Memory B cell (primary cell): ENCODE measurements at regions not wholly inside any gene's neighbourhood (a gene's known extent, or its start where the extent isn't known, plus 50 kb on each side); places are given as distances from the start of the nearest gene placed in this dataset.

Experiments
- ATAC-seq: fragments of 150-1000 bp; cut with Tn5 transposase; 2 replicates; pipeline ENCODE4 v1.10.0; 2021; ENCODE audit warnings: low read depth, mild to moderate bottlenecking, moderate library complexity
- DNase-seq, 2 donors: peaks; one replicate each; pipeline ENCODE4 v3.0.0; 2022; ENCODE audit warnings: low spot score in 2 of 2
- H3K27ac Mint-ChIP-seq: one replicate; pipeline ENCODE4 v1.8.0; 2022; ENCODE audit warnings: mild to moderate bottlenecking, moderate library complexity, mixed read lengths
- H3K27me3 Mint-ChIP-seq: one replicate; pipeline ENCODE4 v1.8.0; 2022; ENCODE audit warnings: mixed read lengths
- H3K36me3 Mint-ChIP-seq: one replicate; pipeline ENCODE4 v1.8.0; 2022; ENCODE audit warnings: mild to moderate bottlenecking, mixed read lengths
- H3K4me1 Mint-ChIP-seq: one replicate; pipeline ENCODE4 v1.8.0; 2022; ENCODE audit warnings: mixed read lengths
- H3K4me3 Mint-ChIP-seq: one replicate; pipeline ENCODE4 v1.8.0; 2022; ENCODE audit warnings: mild to moderate bottlenecking, moderate library complexity, mixed read lengths
- H3K9me3 Mint-ChIP-seq: one replicate; pipeline ENCODE4 v1.8.0; 2022; ENCODE audit warnings: mixed read lengths

DNA sequence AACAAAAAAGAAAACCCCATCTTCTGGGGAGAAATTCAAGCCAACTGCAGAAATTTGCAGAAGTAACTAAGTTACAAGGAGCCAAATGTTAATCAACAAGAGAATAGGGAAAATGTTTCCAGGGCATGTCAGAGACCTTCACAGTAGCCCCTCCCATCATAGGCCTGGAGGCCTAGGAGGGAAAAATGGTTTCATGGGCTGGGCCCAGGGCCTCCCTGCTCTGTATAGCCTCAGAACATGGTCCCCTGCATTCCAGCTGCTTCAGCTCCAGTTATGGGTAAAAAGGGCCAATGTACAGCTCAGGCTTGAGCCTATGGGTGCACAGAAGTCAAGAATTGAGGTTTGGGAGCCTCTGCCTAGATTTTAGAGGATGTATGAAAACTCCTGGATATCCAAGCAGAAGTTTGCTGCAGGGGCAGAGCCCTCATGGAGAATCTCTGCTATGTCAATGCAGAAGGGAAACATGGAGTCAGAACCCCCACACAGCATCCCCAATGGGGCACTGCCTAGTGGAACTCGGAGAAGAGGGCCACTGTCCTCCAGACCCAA lies 260.9 kb downstream of the DUSP6 start:
- H3K9me3 Mint-ChIP-seq = peaks cover 4% of the 10 kb centered on the region
- DNase-seq = no peak
- ATAC-seq = no peak
- H3K4me1 Mint-ChIP-seq = peaks cover 3% of the 10 kb centered on the region
- H3K36me3 Mint-ChIP-seq = peaks cover 9% of the 10 kb centered on the region
- H3K4me3 Mint-ChIP-seq = no peak overlapping the region
- H3K27ac Mint-ChIP-seq = no peak overlapping the region
- peaks cover 8% of the 10 kb centered on the region for H3K27me3 Mint-ChIP-seq

DNA sequence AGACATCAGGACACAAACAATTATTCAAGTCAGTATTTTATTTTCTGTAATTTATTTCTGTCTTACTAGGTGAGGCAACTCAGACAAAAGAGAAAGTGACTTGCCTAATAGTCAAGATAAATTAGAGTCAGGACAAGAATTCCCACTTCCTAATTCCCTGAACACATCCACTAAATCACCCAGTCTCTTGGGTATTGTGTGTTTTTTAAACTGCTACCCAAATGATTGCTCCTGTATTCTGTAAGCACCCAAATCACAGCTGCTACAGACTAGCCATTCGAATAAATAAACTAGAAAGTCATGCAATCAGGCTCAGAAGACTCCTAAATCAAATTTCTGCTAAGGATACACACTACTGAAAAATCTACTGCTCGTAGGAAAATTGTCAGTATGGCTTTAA lies 263.0 kb downstream of the DUSP6 start:
- Mint-ChIP-seq H3K4me3 (no peak overlapping the region), H3K9me3 (peaks cover 4% of the 10 kb centered on the region), H3K27me3 (peaks cover 15% of the 10 kb centered on the region), H3K4me1 (peaks cover 3% of the 10 kb centered on the region), H3K27ac (no peak overlapping the region), H3K36me3 (peaks cover 9% of the 10 kb centered on the region)
- no peak for ATAC-seq
- DNase-seq = no peak

DNA sequence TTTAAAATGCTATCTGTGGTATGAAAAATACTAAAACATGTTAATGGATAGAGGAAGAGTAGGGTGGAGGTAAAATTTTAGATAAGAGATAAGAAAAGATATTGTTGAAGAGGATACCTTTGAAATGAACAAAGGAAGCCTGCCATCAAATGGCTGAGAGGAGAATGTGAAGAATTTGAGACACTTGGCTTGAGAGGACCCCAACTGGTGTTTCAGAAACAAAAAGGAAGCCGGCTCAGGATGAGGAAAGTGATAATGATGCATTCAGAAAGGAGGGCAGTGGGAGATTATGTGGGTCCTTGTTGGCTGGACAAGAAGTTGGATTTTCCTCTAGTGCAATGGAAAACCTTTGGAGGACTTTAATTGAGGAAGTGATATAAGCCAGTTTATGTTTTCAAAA lies 264.4 kb downstream of the DUSP6 start:
- DNase-seq = no peak
- Mint-ChIP-seq H3K36me3 (peaks cover 9% of the 10 kb centered on the region), H3K4me3 (no peak overlapping the region), H3K4me1 (peaks cover 3% of the 10 kb centered on the region), H3K27me3 (peaks cover 19% of the 10 kb centered on the region), H3K27ac (no peak overlapping the region), H3K9me3 (peaks cover 4% of the 10 kb centered on the region)
- no peak for ATAC-seq

DNA sequence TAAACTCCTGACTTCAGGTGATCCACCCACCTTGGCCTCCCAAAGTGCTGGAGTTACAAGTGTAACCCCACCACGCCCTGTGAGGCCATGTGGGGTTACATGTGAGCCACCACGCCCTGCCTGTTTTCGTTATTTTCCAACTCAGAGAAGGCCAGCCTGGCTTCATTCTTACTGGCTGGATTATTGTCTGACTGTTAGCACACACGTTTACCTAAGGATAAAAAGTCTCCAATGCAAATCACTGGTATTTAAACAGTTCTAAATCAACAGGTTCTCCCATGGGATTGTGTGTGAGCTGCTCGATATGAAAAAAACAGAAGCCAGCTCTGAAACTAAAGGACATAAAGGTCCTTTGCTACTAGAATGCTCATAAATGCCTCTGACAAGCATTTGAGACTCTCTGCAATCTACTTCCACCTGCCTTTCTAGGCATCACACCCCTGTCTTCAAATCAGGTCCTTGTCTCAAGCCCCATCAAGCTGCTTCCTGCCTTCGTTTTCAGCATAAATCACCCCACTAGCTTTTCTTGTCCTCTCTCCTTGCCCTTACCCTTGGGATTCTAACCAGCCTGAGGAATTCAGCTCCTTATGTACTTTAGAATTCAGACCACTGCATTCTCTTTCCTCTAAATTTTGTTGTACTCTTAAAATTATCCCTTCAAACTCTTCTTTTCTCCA lies 265.0 kb downstream of the DUSP6 start:
- Mint-ChIP-seq H3K4me3 (no peak overlapping the region), H3K9me3 (peaks cover 4% of the 10 kb centered on the region), H3K36me3 (peaks cover 9% of the 10 kb centered on the region), H3K27ac (no peak overlapping the region), H3K27me3 (peaks cover 18% of the 10 kb centered on the region), H3K4me1 (peaks cover 4% of the 10 kb centered on the region)
- ATAC-seq (no peak), DNase-seq (no peak)

DNA sequence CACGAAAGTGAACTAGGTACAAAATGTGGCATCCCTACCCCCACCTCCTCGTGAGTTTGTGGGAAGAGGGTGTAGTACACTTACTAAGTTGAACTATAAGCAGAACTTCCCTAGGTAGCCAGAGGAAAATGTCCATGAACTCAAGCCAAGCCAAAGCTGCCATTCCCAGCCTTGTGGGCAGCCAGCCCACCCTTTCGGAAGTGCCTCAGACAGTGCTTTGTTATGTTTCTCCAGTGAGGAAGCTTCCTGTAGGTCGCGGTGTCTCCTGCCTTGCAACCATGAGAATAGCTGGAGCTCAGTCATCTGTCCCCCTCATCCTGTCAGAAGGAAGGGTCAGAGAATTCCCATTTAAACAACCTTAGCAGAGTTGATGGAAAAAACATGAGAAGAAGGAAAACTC lies 266.9 kb downstream of the DUSP6 start:
- Mint-ChIP-seq H3K9me3 (peaks cover under 1% of the 10 kb centered on the region), H3K27ac (no peak overlapping the region), H3K4me3 (no peak overlapping the region), H3K36me3 (peaks cover 2% of the 10 kb centered on the region), H3K4me1 (peaks cover 6% of the 10 kb centered on the region), H3K27me3 (peaks cover 18% of the 10 kb centered on the region)
- no peak for ATAC-seq
- no peak for DNase-seq

DNA sequence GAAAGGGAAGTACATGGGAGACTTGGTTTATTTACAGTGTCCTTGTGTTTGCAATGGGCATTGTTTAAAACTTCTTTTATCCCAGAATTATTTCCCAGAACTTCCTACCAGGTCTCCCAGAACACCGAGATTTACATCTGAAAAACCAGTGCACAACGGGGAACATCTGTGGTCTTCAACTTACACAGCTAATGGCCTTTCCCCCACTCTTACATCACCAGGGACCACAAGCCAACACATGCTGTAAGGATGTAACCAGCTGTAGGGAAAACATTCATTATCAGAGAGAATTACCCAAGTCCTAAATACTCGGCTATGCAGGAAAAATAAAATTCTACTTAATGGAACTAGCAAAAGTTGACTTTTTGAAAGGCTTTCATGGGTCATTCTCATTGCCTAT lies 267.6 kb downstream of the DUSP6 start:
- Mint-ChIP-seq H3K27ac (no peak overlapping the region), H3K27me3 (peaks cover 18% of the 10 kb centered on the region), H3K36me3 (no peaks in the 10 kb centered on the region), H3K4me3 (no peak overlapping the region), H3K9me3 (no peaks in the 10 kb centered on the region), H3K4me1 (peaks cover 6% of the 10 kb centered on the region)
- DNase-seq = no peak
- no peak for ATAC-seq

DNA sequence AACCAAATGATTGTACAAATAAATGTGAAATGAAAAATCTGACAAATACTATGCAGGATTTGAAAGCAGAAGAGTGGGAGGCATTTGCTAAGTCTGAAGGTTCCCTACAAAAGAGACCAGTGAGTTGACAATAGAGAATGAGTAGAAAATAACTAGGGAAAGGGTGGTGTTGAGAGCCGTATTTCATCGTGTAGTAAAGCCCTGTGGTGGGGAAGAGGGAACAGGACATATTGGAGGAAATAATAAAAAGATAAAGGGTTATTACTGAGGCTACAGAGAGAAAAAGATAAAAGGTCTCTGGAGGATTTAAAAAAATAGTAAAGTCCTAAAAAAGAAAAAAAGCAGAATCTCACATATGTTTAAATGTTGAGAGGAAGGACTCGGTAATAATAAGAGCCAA lies 268.8 kb downstream of the DUSP6 start:
- Mint-ChIP-seq H3K36me3 (no peaks in the 10 kb centered on the region), H3K4me3 (no peak overlapping the region), H3K4me1 (peaks cover 6% of the 10 kb centered on the region), H3K27me3 (peaks cover 18% of the 10 kb centered on the region), H3K9me3 (no peaks in the 10 kb centered on the region), H3K27ac (no peak overlapping the region)
- DNase-seq (no peak), ATAC-seq (no peak)

DNA sequence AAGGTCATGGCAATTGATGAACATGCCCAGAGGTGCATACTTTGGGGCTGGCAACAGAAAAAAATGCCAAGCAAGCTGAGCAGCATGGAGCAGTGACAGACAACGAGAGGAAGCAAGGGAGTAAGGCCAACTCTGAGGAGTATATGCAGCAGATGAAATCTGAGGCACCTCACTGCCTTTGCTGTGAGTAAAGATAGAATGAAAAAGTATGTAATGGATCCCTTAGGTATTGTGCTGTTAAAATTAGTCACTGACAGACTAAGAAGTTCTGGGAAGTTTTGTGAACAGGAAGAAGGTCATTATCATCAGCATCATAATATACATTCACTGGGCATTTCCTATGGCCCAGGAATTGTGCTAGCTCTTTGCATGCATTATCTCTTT lies 269.9 kb downstream of the DUSP6 start:
- Mint-ChIP-seq H3K4me1 (peaks cover 3% of the 10 kb centered on the region), H3K36me3 (no peaks in the 10 kb centered on the region), H3K4me3 (no peak overlapping the region), H3K27me3 (peaks cover 14% of the 10 kb centered on the region), H3K9me3 (peaks cover 2% of the 10 kb centered on the region), H3K27ac (no peak overlapping the region)
- DNase-seq (no peak), ATAC-seq (no peak)

DNA sequence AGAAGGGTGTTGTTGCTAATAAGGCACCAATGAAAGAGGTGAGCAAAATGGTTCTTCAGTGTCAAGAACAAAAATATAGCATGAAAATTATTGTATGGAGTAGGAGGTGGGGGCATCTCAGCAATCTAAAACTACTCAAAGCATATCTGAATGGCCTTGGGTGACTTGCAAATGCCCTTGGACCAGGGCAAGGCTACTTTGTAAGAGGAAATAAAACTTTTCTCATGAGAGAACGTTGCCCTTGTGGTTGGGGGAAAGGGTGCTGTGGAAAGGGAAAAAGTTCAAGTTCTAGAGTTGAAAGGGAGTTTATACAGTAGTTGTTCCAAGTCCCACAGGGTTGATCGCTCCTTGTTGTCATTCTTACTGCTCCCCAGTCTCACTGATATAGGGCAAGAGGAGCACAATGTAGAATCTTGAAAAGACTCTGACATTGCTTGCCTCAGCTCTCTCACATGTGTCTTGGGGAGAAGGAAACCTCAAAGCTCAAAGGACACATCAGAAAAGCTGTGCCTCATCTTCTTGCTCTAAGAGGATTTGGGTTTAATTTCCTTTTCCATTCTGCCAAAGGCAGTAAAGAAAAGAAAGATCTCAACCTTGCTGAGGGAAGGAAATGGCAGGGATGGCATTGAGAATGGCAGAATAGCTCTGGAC lies 270.5 kb downstream of the DUSP6 start:
- no peak overlapping the region for H3K4me3 Mint-ChIP-seq
- H3K27me3 Mint-ChIP-seq = peaks cover 14% of the 10 kb centered on the region
- no peak overlapping the region for H3K27ac Mint-ChIP-seq
- ATAC-seq (no peak), DNase-seq (no peak)
- H3K9me3 Mint-ChIP-seq = peaks cover 2% of the 10 kb centered on the region
- no peaks in the 10 kb centered on the region for H3K36me3 Mint-ChIP-seq
- H3K4me1 Mint-ChIP-seq = peaks cover 3% of the 10 kb centered on the region

DNA sequence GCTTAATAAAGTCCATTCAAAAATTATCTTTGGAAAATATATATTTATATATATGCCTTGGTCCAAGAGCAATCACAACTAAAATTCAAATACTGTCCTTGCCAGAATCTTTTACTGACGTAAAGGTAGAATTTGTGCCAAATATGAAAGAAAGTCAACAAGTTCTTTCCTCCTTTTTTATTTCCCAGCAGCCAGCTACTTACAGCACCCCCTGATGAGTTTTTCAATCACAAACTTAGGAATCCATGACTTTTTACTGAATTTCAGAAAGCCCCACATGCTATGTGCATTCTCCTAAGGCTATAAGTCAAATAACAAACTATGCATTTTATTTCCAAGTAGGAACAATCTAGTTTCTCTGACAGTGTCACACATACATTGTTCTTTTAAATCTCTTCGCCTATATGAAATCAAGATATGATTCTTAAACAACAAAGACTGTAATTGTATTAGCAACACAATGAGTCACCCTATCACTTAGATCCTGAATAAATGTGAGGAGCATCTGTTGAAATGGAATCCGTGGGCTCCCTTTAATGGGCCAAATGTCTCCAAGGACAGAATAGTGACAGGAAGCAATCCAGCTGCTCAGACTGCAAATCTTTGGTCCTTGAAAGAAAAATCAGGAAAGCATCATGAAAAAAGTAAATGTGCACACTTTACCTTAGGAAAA lies 271.4 kb downstream of the DUSP6 start:
- Mint-ChIP-seq H3K9me3 (peaks cover 2% of the 10 kb centered on the region), H3K4me3 (no peak overlapping the region), H3K36me3 (no peaks in the 10 kb centered on the region), H3K27ac (no peak overlapping the region), H3K4me1 (peaks cover 3% of the 10 kb centered on the region), H3K27me3 (peaks cover 13% of the 10 kb centered on the region)
- ATAC-seq = no peak
- no peak for DNase-seq

DNA sequence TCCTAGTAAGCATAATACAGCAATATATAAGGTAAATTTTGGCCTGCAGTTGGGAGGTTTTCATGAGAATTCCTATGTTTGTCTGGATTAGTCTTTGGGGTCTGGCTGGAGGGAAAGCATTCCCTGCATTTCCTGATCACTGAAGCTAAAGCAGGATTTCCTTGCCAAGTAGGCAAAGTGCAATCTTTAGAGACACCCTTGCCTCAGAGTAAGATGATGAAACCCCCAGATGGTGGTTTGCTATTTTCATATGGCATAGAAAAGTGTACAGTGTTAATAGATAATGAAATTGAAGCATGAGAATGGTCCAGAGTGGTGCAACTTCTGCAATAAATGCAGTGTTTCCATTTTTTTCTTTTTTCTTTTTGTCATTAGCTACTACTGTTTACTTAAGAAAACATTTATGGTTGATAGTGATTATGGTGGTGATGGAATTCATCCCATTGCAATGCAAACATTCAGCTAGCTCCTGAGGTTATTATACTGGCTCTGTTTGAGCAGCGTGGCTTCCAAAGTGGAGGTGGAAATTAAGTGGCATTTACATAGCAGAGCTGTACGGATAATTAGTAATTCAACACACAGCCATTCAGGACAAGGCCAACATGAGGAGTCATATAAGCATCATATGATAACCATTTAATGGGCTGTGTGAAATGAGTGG lies 276.3 kb downstream of the DUSP6 start:
- no peaks in the 10 kb centered on the region for H3K4me1 Mint-ChIP-seq
- H3K27ac Mint-ChIP-seq = no peak overlapping the region
- no peaks in the 10 kb centered on the region for H3K36me3 Mint-ChIP-seq
- H3K27me3 Mint-ChIP-seq = no peaks in the 10 kb centered on the region
- peaks cover 2% of the 10 kb centered on the region for H3K9me3 Mint-ChIP-seq
- DNase-seq = no peak
- no peak for ATAC-seq
- H3K4me3 Mint-ChIP-seq = no peak overlapping the region

DNA sequence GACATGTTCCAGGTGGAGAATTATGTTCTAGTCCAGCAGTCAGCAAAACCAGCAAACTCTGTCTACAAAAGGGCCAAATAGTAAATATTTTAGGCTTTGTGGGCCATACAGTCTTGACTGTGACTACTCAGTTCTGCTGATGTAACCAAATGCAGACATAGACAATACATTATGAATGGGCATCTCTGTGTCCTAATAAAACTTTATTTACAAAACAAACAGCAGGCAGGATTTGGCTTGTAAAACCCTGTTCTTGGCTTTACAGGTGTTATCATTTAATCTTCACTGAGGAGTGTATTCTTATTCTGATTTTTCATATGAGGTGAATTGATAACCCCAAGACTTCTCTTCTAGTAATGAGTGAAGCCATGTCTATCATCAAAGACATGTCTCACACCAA lies 278.6 kb downstream of the DUSP6 start:
- no peaks in the 10 kb centered on the region for H3K4me1 Mint-ChIP-seq
- no peak overlapping the region for H3K27ac Mint-ChIP-seq
- DNase-seq (no peak), ATAC-seq (no peak)
- H3K27me3 Mint-ChIP-seq = peaks cover 2% of the 10 kb centered on the region
- no peak overlapping the region for H3K4me3 Mint-ChIP-seq
- peaks cover 2% of the 10 kb centered on the region for H3K9me3 Mint-ChIP-seq
- no peaks in the 10 kb centered on the region for H3K36me3 Mint-ChIP-seq

DNA sequence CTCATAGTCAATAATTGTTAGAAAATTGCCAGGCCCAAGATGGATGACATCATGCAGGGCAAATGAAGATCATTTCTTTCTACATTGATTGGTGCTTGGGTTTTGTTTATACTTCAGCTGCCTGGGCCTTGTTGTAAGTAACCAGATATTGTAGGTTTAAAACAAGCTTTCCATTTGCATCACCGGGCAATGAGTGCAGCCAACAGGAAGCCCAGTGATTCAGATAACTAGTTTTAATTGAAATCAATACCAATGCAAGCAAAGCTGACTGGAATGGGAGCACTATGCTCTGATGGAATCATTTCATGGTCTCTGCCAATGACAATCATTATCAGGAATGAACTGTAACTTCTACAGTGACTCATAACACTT lies 279.3 kb downstream of the DUSP6 start:
- peaks cover 2% of the 10 kb centered on the region for H3K9me3 Mint-ChIP-seq
- H3K36me3 Mint-ChIP-seq = no peaks in the 10 kb centered on the region
- no peaks in the 10 kb centered on the region for H3K4me1 Mint-ChIP-seq
- H3K4me3 Mint-ChIP-seq = no peak overlapping the region
- DNase-seq (no peak), ATAC-seq (no peak)
- H3K27me3 Mint-ChIP-seq = peaks cover 4% of the 10 kb centered on the region
- no peak overlapping the region for H3K27ac Mint-ChIP-seq
